NCI-H2029 (cell line): ENCODE measurements at regions not wholly inside any gene's neighbourhood (a gene's known extent, or its start where the extent isn't known, plus 50 kb on each side); places are given as distances from the start of the nearest gene placed in this dataset.
"Not testable (repeated sequence)": the region's sequence is repeated elsewhere in the genome, so short reads cannot be mapped to it uniquely, and the experiment has no call there.

ENCODE experiments used
- DNase-seq: peaks from one replicate; lab custom pipeline; 2025; lab: John Stamatoyannopoulos, UW

DNA sequence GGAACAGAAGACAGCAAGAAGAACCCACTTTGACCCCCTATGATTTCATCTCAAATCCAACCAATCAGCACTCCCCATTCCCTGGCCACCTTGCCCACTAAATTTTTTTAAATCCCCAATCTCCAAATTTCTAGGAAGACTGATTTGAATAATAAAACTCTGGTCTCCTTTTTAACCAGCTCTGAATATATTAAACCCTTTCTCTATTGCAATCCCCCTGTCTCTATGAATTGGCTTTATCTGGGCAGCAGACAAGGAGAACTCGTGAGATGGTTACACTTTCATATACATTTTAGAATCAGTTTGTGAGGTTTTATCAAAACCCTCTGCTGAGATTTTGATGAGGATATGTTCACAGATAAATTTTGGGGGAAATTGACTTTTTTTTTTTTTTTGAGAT lies 90.3 kb upstream of the TRIM24 start:
- no peak for DNase-seq

- no peak for DNase-seq
Observed at GRCh38 chr7:138370956-138371355, 89.1 kb upstream of the TRIM24 start.

- DNase-seq = no peak
Observed at GRCh38 chr7:138374119-138374693, 85.9 kb upstream of the TRIM24 start.

- DNase-seq = no peak
Observed at GRCh38 chr7:138377306-138377705, 82.8 kb upstream of the TRIM24 start.

- no peak for DNase-seq
Observed at GRCh38 chr7:138378741-138379559, 81.1 kb upstream of the TRIM24 start.

DNA sequence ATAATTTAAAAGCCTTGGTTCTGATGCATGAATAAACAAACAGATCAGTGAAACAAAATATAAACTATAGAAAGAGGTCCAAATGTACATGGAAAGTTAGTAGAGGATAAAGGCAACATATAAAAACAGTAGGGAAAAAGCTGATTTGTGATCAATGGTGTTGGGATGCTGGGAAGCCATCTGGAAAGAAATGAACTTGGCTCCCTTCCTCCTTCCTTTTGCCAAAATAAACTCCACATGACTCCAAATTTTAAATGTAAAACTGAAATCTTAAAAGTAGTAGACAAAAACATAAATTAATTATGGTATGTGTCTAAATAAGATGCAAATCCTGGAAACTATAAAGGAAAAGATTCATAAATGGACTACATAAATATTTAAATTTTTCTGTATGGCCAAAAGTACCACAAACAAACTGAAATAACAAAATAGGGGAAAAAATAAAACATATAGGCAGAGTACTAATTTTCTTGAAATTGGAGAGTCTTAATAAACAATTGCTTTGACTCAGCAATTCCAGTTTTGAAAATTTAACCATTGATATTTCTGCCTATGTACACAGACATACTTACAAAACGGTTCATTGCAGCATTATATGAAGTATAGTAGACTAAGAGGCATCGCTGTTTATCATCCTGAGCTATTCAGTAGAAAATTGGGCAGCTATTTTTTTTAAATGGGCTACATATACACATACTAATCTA lies 77.0 kb upstream of the TRIM24 start:
- no peak for DNase-seq

DNA sequence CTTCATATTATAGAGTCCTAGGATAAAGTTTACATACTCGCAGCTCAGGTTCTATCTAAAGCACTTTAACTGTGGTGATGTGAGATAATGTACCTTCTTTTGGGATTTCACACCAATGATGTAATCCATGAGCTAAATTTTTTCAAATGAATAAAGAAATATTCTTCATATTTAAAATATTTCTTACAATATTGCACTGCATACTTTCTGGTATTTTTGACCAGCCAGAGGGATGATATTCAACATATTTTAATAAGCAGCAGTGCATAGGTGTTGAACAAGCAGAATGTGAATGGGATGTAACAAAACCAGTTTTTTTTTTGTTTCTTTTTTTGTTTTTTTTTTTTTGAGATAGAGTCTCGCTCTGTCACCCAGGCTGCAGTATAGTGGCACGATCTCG lies 73.2 kb upstream of the TRIM24 start:
- DNase-seq = no peak

- no peak for DNase-seq
Observed at GRCh38 chr7:138387755-138388475, 72.1 kb upstream of the TRIM24 start.

GRCh38 chr7:138388673-138389491 lies 71.2 kb upstream of the TRIM24 start:
- no peak for DNase-seq

DNA sequence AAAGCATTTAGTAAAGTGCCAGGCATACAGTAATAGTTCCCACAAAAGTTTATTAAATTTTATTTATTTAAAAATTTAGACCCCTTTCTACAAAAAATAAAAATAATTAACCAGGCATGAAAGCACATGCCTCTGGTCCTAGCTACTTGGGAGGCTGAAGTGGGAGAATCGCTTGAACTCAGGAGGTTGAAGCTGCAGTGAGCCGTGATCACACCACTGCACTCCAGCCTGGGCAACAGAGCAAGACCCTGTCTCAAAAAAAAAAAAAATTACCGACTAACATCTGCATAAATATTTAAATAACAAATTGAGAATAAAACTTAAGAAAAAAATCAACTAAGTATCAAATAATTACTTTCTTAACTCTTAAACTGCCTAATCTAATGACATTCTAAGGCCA lies 64.3 kb upstream of the TRIM24 start:
- no peak for DNase-seq

DNA sequence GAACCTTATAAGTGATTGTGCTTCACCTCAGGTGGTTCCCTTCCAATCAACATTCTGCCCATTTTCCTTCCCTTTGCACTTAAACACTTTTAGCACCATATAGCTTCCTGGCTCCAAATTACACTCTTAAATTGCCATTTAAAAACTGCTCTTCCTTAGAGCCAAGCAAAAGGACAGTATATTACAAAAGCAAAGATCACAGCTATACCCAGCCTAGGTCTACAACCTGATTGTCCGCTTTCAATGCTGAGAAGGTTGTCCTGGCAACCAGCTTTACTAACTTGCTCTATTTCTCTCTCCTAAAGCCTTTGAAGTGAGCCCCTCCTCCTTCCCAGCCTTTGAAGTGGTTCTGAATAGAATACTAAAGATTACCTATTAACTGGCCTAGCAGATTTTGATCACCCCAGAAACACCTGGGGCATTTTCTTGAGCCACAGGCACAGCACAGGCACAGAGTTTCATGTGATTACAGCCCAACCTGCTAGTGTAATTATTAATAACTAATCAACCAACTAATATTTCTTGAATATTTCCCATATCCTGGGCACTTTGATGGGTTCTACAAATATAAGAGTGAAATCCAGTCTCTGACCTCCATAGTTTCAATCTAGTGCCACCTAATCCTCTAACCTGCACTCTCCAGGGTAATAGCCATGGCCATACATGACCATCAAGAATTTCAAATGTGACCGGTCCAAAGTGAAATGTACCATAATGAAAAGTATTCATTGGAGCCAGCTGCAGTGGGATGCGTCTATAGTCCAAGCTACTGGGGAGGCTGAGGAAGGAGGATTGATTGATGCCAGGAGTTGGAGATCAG lies 63.6 kb upstream of the TRIM24 start:
- no peak for DNase-seq

DNA sequence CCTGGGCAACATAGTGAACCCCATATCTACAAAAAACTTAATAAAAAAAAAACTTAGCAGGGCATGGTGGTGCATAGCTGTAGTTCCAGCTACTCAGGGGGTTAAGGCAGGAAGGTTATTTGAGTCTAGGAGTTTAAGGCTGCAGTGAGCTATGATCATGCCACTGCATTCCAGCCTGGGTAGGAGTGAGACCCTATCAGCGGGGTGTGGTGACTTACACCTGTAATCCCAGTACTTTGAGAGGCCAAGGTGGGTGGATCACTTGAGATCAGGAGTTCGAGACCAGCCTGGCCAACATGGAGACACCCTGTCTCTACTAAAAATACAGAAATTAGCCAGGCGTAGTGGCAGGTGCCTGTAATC lies 63.0 kb upstream of the TRIM24 start:
- DNase-seq = not testable (repeated sequence)

- no peak for DNase-seq
Observed at GRCh38 chr7:138398857-138399256, 61.2 kb upstream of the TRIM24 start.

DNA sequence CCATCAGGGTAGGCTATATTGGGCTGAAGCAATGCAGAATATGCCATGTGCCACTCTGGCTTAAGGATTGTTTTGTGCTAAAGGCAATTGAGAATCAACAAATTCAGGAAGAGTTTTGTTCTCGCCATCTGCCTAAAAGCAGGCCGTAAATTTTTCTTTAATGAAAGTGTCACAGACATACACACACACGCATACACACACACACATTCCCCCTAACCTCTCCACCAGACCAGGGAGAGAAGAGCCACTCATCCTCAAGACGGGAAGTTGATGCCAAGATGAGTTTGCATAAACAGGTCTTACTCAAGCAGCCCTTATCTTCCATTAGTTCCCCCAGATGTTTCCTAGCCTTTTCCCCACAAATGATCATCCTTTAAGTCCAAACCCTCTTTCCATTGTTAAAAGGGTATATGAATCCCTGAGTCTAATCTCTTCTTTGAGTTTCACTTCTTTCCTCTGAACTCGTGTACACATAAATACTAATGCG lies 59.6 kb upstream of the TRIM24 start:
- no peak for DNase-seq

- no peak for DNase-seq
Observed at GRCh38 chr7:138402749-138403148, 57.3 kb upstream of the TRIM24 start.

GRCh38 chr7:138405496-138405895 lies 54.6 kb upstream of the TRIM24 start:
- no peak for DNase-seq

DNA sequence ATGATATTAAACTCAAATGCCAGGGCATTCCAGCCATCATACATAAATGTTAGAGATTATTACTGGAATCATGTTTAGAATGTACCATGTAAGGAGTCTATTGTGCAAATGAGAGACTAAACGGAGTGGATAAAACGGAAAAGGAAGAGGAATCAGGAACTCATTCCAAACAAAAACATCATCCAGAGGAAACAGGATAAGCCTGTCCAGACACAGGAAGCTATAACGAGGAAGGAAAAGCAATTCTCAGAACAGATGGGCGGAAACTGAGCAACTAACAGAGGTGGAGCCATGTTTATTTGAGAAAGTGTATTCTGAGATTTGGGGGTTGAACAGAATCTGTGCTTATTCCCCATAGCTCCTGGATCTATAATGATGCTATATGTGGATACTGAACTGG lies 52.3 kb upstream of the TRIM24 start:
- no peak for DNase-seq
